GM19438 (cell line): ENCODE measurements at regions not wholly inside any gene's neighbourhood (a gene's known extent, or its start where the extent isn't known, plus 50 kb on each side); places are given as distances from the start of the nearest gene placed in this dataset.
A peak's percentile ranks its signal among the peaks of the same experiment; 100 is the strongest.
"Not testable (repeated sequence)": the region's sequence is repeated elsewhere in the genome, so short reads cannot be mapped to it uniquely, and the experiment has no call there.

ENCODE experiments used
- ATAC-seq: cut with Tn5 transposase; IDR thresholded peaks from one replicate; pipeline ENCODE4 v1.9.1; 2021; ENCODE audit warnings: low read depth; ENCODE audit not compliant: unreplicated experiment

DNA sequence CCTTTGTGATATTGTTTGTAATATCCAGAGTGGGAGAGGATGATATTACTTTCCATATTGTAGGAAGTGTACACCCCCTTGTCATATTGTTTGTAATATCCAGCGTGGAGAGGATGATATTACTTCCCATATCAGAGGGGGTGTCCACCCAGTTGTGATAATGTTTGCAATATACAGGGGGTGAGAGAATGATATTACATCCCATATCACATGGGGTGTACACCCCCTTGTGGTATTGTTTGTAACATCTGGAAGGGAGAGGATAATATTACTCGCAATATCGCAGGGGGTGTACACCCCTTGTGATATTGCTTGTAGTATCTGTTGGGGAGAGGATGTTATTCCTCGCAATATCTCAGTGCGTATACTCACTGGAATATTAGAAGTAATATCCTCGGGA, 61.5 kb downstream of the PRSS23 start:
- ATAC-seq: no peak

DNA sequence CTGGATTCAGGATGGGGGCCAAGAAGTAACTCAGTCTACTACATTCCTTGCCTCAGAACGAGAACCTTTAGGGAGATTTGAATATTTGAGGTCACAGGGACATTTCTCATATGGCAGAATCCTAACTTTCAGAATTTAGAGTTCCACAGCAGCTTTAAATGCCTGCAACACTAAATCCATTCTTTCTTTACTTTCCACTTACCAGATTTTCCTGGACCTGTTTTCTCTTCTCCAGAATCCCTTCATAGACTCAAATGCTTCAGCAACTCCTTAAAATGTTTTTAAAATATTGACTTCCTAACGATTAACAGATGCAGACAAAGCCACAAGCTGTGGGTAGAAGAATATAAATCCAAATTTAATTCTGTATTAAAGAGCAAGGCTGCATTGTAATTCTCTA, 63.1 kb downstream of the PRSS23 start:
- no peak for ATAC-seq

DNA sequence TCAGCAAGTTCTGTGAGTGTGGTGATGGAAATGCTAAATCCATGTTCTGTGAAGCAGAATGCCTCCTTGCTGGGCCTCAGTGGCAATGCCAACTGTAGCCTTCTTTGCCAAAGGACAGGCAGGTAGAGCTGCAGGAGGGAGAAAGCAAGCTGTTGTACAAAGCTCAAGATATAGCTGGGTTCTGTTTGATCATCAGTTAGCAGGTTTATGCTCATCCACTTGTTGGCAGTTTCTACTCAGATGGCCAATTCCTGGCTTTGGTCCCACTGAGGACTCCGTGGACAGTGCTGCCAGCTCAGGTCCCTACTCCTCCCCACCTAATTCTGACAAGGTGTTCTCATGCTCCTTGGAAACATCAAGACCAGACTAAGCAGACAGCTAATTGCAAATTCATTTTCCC, 65.1 kb downstream of the PRSS23 start:
- ATAC-seq: no peak

DNA sequence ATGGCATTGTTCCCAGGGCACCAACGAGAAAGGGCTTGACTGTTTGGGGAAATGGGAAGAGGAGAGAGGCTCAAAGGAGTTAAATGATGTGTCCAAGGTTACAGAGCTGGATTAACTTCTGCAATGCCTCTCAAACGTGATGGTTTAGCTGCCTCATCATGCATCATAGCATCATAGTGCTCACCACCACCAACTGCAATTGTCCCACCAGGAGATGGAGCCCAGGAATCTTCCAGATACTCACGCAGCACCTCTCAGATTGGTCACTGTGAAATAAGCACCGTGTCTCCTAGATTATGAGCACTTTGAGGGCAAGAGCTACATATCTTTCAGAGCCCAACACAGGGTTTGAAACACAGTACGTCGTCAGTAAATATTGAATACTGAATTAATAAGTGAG, 69.2 kb downstream of the PRSS23 start:
- ATAC-seq: no peak

DNA sequence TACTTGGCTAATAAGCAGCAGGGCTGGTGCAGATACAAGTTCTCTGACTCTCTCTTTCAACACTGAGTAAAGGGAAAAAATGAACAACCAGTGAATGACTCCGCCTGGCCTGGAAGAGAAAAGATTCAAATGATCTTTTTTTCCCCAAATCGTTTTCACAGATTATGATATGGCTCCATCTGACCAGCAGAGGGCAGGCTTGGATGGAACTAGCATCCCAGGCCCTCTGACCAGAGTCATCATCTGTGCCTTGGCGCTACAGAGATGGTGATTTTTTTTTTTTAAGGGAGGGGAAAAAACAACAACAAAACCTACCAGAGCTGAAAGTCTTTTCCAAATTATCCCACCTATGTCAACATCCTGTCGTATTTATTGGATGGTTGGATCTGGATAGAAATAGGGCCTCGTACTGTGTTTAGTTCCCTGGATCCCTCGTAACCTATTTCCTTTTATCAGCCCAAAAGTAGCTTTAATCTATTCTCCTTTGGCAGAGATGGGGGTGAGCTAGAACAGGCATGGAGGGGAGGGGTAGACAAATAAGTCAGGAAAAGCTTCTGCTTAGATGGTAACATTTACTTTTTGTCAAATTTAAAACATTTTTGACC, 69.7 kb downstream of the PRSS23 start:
- ATAC-seq: peak; percentile 70

DNA sequence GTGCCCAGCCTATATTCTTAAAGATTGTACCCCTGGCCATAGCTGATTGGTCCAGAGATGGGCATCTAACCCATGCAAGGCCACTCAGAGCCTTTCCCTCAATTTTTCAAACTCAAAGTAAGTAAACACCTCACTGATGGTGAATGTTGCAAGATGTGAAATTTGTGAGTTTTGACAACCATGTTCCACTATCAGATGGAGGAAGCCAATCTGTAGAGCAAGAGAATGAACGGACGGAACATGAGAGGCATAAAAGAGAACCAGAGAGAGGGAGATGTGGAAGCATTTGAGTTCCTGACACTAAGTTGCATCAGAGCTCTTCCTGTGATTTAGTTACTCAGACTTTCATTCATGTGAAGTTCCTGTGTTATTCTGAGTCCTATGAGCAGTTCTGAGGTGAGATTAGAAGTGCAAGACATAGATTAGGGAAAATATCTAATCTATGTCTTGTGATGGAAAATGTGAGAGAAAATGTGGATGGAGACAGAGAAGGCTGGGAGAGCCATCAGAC, 73.3 kb downstream of the PRSS23 start:
- no peak for ATAC-seq

DNA sequence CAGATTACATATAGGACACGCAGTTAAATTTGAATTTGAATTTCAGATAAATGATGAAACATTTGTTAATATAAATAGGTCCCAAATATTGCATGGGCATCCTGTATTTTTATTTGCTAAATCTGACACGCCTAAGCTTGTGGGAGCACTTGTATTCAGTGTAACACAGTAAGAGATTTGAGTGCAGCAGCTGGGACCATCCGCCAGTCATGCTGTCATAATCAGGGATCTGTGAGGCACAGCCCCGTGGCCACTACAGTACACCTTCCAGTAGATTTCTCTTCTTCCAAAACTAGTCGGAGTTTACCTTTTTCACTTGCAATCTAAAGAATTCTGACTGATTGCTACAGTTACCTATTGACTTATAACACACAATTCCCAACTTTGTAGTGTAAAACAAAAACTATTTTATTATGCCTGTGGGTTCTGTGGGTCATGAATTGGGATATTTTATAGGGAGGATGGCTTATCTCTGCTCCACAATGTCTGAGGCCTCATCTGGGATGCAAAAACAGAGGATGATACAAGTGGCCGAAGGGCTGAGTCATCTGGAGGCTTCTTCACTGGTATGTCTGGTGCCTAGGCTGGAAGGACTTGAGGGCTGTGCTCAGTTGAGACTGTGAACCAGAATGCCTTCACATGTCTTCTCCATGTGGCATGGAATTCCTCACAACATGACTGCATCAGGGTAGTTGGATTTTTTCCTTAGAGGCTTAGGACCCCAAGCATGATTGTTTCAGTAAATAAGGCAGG, 74.1 kb downstream of the PRSS23 start:
- no peak for ATAC-seq

DNA sequence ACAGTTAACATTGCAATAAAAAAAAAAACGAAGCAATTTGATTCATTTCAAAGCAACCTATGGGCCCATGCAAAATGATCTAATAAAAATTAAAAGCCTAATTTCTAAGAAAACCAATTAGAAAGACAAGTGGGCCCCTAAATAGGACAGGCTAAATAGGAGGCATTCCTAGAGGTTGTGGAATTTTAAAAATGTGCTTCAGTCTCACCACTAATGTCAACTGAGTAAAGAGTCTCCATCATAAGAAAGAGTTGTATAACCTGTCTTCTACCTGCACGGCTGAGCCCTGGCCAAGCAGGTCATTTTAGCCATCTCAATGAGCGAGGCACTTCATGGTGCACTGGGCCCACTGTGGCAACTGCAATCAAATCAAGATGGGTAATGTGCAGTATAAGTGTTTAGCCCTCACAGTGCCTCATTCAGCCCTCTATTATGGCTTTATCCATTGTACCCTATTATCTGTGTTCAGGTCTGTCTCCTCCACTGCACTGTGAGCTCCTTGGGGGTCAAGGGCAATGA, 76.4 kb downstream of the PRSS23 start:
- no peak for ATAC-seq

DNA sequence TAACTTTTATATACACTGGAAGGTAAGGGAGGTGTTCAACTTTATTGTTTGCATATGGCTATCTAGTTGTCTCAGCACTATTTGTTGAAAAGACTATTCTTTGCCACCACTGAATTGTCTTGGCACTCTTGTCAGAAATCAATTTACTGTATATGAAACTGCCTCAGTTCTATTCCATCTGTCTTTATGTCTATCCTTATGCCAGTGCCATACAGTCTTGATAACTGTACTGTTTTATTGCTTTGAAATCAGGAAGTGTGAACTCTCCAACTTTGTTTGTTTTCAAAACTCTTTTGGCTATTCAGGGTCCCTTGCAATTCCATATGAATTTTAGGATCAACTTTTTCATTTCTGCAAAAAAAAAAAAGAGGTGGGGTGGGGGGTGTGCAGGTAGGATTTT, 77.2 kb downstream of the PRSS23 start:
- no peak for ATAC-seq

DNA sequence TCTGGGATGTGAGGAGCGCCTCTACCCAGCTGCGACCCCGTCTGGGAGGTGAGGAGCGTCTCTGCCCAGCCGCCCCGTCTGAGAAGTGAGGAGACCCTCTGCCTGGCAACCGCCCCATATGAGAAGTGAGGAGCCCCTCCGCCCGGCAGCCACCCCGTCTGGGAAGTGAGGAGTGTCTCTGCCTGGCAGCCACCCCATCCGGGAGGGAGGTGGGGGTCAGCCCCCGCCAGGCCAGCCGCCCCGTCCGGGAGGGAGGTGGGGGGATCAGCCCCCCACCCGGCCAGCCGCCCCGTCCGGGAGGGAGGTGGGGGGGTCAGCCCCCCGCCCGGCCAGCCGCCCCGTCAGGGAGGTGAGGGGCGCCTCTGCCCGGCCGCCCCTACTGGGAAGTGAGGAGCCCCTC, 76.0 kb downstream of the FZD4 start:
- not testable (repeated sequence) for ATAC-seq

DNA sequence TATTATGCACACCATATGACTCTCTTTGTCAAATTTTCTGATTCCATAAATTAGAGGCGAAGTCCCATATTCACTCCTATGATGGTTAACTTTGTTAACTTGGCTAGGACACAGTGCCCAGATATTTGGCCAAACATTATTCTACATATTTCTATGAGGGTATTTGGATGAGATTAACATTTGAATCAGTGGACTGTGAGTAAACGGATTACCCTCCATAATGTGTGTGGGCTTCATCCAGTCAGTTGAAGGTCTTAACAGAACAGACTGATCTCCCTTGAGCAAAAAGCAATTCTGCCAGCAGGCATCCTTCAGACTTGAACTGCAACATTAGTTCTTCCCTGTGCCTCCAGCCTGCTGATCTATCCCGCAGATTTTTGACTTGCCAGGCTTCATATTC, 69.9 kb downstream of the FZD4 start:
- no peak for ATAC-seq

DNA sequence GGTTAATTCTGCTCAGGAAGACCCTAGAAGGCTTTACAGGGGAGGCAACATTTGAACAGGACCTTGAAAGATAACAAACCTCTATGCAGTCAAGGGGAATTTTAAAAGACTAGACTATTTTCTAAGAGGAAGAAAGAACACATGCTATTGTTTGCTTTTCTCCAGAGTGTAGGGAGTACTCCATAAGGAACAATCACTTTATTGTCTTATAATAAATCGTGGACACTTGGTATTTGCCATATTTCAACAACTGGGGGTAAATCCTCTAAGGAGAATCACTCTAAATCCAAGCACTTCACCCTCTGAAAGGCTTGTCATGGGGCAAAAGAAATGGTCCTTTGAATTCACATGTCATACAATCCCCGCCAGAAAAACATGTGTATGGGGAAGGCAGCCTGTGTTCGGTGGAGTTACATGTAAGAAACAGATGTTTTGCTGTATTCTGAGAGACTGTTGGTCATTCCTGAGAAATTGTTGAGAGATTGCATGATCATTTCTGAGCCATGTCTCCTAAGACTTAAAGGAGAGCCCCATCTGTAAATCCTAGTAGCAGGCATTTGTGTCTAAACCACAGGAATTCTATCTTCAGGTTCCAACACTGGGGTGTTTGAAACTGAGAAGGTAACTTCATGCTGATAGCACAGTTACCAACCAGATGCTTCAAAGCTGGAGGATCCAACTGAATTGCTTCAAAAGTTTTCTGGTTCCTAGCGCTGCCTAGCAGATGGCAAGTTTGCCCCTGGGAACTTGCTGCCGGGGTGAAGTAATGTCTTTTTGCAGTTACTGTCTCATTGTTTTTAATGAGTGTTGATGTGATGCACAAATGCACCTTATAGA, 66.8 kb downstream of the FZD4 start:
- ATAC-seq: no peak

DNA sequence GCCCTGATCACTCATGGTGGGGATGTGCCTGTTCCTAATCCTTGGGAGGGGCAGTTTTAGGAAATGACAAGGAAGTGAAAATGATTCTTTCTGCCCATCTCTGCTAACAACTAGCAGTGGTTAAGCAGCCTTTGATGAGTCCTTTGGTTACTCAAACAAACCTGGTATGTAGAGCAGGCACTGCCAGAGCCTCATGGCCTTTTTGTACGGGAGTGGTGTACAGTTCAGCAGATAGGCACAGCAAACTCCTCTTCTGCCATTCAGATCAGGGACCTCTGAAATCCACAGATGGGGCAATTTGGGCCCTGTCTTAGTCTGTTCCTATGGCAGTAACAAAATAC, 66.2 kb downstream of the FZD4 start:
- no peak for ATAC-seq

DNA sequence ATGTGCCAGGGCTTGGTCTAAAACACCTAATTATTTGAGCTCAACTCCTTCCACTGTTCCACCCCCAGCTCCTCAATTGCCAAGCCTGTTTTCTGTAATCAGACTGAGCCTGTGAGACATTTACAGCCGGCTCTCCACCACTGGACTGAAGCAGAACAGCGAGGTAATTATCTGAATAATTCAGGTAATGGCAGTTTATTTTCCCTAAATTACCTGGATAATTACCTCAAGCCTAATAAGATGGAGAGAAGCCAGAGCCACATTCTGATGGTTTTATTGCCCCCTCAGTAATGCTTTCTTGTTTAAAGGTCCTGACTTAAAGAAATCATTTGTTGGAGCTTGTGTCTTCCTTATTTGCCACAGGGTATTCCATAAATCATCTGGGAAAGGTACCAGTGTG, 64.2 kb downstream of the FZD4 start:
- ATAC-seq: no peak

DNA sequence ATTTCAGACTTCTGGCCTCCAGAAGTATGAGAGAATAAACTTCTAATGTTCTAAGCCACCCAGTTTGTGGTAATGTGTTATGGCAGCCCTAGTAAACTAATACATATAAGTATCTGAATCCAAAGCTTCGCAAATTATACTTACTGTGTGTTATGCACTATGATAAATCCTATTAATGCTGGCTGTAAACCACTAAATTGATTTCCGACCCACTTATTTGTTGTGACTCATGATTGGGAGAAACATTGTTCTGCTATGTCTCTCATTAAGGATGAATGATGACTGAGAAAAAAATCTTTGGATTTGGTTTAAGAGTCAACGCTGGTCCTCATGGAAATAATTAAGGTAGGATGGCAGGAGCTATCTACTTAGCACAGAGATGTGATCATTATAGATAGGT, 62.0 kb downstream of the FZD4 start:
- ATAC-seq: no peak
